ENCODE measurements at regions not wholly inside any gene's neighbourhood (a gene's known extent, or its start where the extent isn't known, plus 50 kb on each side); places are given as distances from the start of the nearest gene placed in this dataset.
A peak's percentile ranks its signal among the peaks of the same experiment; 100 is the strongest.

GRCh38 chr7:46589286-46589685, 668.2 kb upstream of the IGFBP3 start:
- Histone ChIP-seq H3K23me2 (ENCODE audit: low read depth, low read length) (no peaks in the 10 kb centered on the region), H3K56ac (replicated peaks; ENCODE audit: insufficient read length, low read depth, low read length) (no peak overlapping the region), H3K36me3 (ENCODE audit: control insufficient read depth in 2 of 4, insufficient read depth in 4 of 4, low read length in 3 of 4) (no peaks in the 10 kb centered on the region), H2AFZ (ENCODE audit: low read length) (0 out of 2 replicates have a peak overlapping the region, but pooled peaks have one; percentile 30), H3K14ac (ENCODE audit: insufficient read length) (no peak overlapping the region), H3K9ac (replicated peaks in 1 of 4; ENCODE audit: extremely low read depth in 1 of 4, low read depth in 3 of 4, low read length in 3 of 4) (no peak overlapping the region), H2BK5ac (ENCODE audit: low read depth, low read length) (no peak overlapping the region), H4K91ac (replicated peaks; ENCODE audit: insufficient read length, low read length) (no peak overlapping the region), H3K18ac (ENCODE audit: extremely low read depth, low read length) (no peak overlapping the region), H3K4me1 (replicated peaks in 1 of 4; ENCODE audit: control insufficient read depth in 3 of 4, insufficient read depth in 4 of 4, low read length in 3 of 4) (no peaks in the 10 kb centered on the region), H4K5ac (ENCODE audit: insufficient read length, low read depth, low read length) (no peak overlapping the region), H2BK12ac (ENCODE audit: low read depth, low read length) (no peak overlapping the region), H3K79me2 (ENCODE audit: control insufficient read depth in 1 of 2, insufficient read depth in 2 of 2, low read length in 2 of 2) (no peaks in the 10 kb centered on the region), H4K8ac (ENCODE audit: extremely low read depth, insufficient read depth, low read length) (no peak overlapping the region), H2BK15ac (ENCODE audit: low read length) (no peak overlapping the region), H3K4me2 (ENCODE audit: insufficient read depth in 1 of 2, low read depth in 2 of 2, low read length in 2 of 2) (no peak overlapping the region), H3K79me1 (ENCODE audit: low read depth, low read length) (no peaks in the 10 kb centered on the region), H2BK120ac (replicated peaks; ENCODE audit: low read depth, low read length) (no peak overlapping the region), H4K20me1 (replicated peaks in 1 of 2; ENCODE audit: control insufficient read depth in 1 of 2, insufficient read depth in 2 of 2, low read length in 2 of 2) (no peaks in the 10 kb centered on the region), H3K27me3 (replicated peaks in 1 of 4; ENCODE audit: control insufficient read depth in 3 of 4, extremely low read depth in 1 of 4, insufficient read depth in 3 of 4, low read length in 3 of 4) (no peaks in the 10 kb centered on the region), H2AK5ac (ENCODE audit: low read depth, low read length) (no peak overlapping the region), H3K4me3 (ENCODE audit: extremely low read depth in 1 of 4, insufficient read depth in 2 of 4, low read depth in 3 of 4, low read length in 4 of 4) (no peak overlapping the region), H2BK20ac (ENCODE audit: low read length) (no peak overlapping the region), H3K23ac (ENCODE audit: insufficient read length) (no peak overlapping the region), H3K9me3 (ENCODE audit: insufficient read depth in 2 of 2, low read depth in 1 of 2, low read length in 1 of 2) (no peaks in the 10 kb centered on the region), H3K4ac (replicated peaks; ENCODE audit: insufficient read length, low read depth, low read length) (no peak overlapping the region), H3K27ac (ENCODE audit: low read depth, low read length) (no peak overlapping the region)
- DNase-seq (ENCODE audit: low read depth in 1 of 2, low spot score in 2 of 2) (no peak), FAIRE-seq (no peak)
- ChIA-PET POLR2A (ENCODE audit: partially characterized antibody) (no interaction called here), CTCF (ENCODE audit: partially characterized antibody) (interaction anchor here (0.8 kb wide), 1 partner anchor 201 kb away, joined by 3 read pairs; no protein-coding TSS in a partner anchor)
- TF ChIP-seq ZNF274 (IDR thresholded peaks at IDR 0.05; ENCODE audit: borderline replicate concordance, extremely low read depth, low read length) (no peak), KDM5A (IDR thresholded peaks at IDR 0.05; ENCODE audit: low read length) (no peak), ATF3 (IDR thresholded peaks at IDR 0.05; ENCODE audit: insufficient read depth, low read depth, low read length) (no peak), CREB1 (IDR thresholded peaks at IDR 0.05) (no peak), ASH2L (IDR thresholded peaks at IDR 0.05; ENCODE audit: low read length) (no peak), USF2 (IDR thresholded peaks at IDR 0.05; ENCODE audit: low read length) (no peak)
- 94% methylated on average over 5 of the region's 5 CpGs; no CpG with 5 or more reads in 1 of the 2 experiments for WGBS, 2 experiments (ENCODE audit: extremely low coverage in 1 of 2, insufficient coverage in 1 of 2, insufficient read length in 1 of 2, insufficient replicate concordance in 2 of 2, low coverage in 1 of 2, low lambda C conversion rate in 2 of 2, missing lambda C conversion rate in 1 of 2)

Data from H1 (cell line).